ENCODE measurements at regions not wholly inside any gene's neighbourhood (a gene's known extent, or its start where the extent isn't known, plus 50 kb on each side); places are given as distances from the start of the nearest gene placed in this dataset.

DNA sequence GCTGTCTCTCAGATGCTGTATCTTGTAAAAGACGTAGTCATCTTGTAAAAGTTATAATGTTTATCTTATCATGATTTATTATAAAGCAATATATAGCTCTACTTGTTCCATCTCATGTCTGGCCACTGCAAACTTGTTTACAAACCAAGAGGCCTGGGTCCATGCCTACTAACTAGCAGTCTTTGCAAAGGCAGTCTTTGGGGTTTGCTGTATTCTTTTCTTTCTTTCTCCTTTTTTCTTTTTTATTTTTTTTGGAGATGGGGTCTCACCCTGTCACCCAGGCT is 272.6 kb downstream of the GATA3 start:
- WGBS (ENCODE audit: low lambda C conversion rate, missing lambda C conversion rate), result 46% methylated on average over 1 of the region's 1 CpG

DNA sequence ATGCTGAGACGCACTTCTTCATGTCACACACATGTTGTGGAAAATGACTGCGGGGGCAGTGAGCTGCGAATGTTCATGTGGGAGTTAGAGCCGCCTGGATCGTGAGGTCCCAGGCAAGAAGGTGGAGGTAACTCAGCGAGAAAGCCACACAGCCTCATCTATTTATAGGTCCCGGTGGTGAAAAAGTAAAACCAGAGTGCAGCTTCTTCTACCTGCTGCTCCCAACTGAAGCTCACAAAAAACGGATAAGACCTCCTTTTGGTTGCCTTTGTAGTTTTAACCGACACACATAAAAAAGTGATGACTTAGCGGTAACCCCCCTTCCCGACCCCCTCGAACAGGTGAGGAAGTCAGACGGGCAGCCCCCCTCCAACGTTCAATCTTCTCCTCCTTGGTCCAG is 276.9 kb downstream of the GATA3 start:
- Histone ChIP-seq H3K4me3 (no peak overlapping the region), H3K9me2 (replicated peaks; ENCODE audit: insufficient read depth) (no peaks in the 10 kb centered on the region), H3K36me3 (replicated peaks; ENCODE audit: insufficient read depth, low read depth) (no peaks in the 10 kb centered on the region), H3K27me3 (peaks cover 24% of the 10 kb centered on the region), H3K4me2 (no peak overlapping the region), H3K4me1 (ENCODE audit: insufficient read depth) (peaks cover 6% of the 10 kb centered on the region), H3K9me3 (ENCODE audit: low read depth) (no peaks in the 10 kb centered on the region), H3K27ac (no peak overlapping the region), H3K79me2 (no peaks in the 10 kb centered on the region), H2AFZ (no peak overlapping the region), H4K20me1 (ENCODE audit: insufficient read depth, poor library complexity, severe bottlenecking) (no peaks in the 10 kb centered on the region)
- DNase-seq (ENCODE audit: low spot score), result no peak
- TF ChIP-seq EZH2phosphoT487 (IDR thresholded peaks at IDR 0.05; ENCODE audit: low read depth, severe bottlenecking, unreplicated experiment) (no peak), EZH2 (IDR thresholded peaks at IDR 0.05; ENCODE audit: borderline replicate concordance) (no peak)
- TF ChIP-seq, protein P1, sequence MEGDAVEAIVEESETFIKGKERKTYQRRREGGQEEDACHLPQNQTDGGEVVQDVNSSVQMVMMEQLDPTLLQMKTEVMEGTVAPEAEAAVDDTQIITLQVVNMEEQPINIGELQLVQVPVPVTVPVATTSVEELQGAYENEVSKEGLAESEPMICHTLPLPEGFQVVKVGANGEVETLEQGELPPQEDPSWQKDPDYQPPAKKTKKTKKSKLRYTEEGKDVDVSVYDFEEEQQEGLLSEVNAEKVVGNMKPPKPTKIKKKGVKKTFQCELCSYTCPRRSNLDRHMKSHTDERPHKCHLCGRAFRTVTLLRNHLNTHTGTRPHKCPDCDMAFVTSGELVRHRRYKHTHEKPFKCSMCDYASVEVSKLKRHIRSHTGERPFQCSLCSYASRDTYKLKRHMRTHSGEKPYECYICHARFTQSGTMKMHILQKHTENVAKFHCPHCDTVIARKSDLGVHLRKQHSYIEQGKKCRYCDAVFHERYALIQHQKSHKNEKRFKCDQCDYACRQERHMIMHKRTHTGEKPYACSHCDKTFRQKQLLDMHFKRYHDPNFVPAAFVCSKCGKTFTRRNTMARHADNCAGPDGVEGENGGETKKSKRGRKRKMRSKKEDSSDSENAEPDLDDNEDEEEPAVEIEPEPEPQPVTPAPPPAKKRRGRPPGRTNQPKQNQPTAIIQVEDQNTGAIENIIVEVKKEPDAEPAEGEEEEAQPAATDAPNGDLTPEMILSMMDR (IDR thresholded peaks at IDR 0.05; ENCODE audit: poor library complexity), result no peak
- 91% methylated on average over 14 of the region's 14 CpGs for WGBS (ENCODE audit: low lambda C conversion rate, missing lambda C conversion rate)

More for the DNA sequence above, 272.6 kb downstream of the GATA3 start:
- Histone ChIP-seq H3K4me2 (no peak overlapping the region), H3K9me3 (ENCODE audit: low read depth) (no peaks in the 10 kb centered on the region), H3K4me1 (ENCODE audit: insufficient read depth) (peaks cover 3% of the 10 kb centered on the region), H3K27ac (no peak overlapping the region), H3K4me3 (no peak overlapping the region), H3K9me2 (replicated peaks; ENCODE audit: insufficient read depth) (no peaks in the 10 kb centered on the region), H4K20me1 (ENCODE audit: insufficient read depth, poor library complexity, severe bottlenecking) (no peaks in the 10 kb centered on the region), H2AFZ (no peak overlapping the region), H3K27me3 (peaks cover 19% of the 10 kb centered on the region), H3K36me3 (replicated peaks; ENCODE audit: insufficient read depth, low read depth) (no peaks in the 10 kb centered on the region), H3K79me2 (no peaks in the 10 kb centered on the region)
- no peak for DNase-seq (ENCODE audit: low spot score)
- TF ChIP-seq, protein P1 (IDR thresholded peaks at IDR 0.05; ENCODE audit: poor library complexity), result no peak
- TF ChIP-seq EZH2phosphoT487 (IDR thresholded peaks at IDR 0.05; ENCODE audit: low read depth, severe bottlenecking, unreplicated experiment) (no peak), EZH2 (IDR thresholded peaks at IDR 0.05; ENCODE audit: borderline replicate concordance) (no peak)

DNA sequence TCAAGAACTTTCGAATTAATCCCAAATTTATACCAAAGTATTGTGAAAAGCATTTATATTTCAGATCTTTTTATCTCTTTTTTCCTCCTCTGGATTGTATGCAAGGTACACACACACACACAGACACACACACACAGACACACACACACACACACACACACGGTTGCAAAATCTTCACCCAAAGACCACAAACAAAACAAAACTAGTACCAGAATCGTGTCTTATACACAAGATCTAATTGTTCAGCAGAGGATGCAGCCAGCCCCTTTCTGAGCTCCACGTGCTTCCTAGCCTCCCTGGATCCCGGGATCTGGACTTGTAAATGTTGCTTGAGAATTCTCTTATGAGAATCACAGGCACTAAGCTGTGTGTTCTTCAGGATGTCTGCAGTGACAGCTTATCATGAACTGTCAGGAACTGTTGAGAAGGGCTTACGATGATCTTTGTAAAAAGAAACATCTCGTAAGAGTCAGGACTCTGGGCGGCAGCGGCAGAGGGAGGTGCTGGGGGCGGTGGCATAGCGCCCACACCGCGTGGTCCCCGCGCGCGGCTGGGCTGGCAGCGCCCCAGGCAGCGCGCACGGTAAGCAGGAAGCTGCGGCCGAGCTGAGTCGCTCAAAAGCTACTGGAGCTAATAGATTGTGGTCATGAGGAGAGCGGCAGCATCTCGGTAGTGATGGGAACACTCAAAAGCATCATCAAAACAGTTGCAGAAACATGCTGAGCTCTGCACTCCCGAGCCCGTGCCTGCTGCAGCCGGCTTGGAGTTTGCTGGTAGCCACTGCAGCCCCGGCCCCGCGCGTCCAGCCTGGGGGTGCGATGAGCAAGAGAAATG is 277.6 kb downstream of the GATA3 start:
- Histone ChIP-seq H3K9me2 (replicated peaks; ENCODE audit: insufficient read depth) (no peaks in the 10 kb centered on the region), H4K20me1 (ENCODE audit: insufficient read depth, poor library complexity, severe bottlenecking) (no peaks in the 10 kb centered on the region), H3K9me3 (ENCODE audit: low read depth) (no peaks in the 10 kb centered on the region), H3K27me3 (peaks cover 24% of the 10 kb centered on the region), H2AFZ (peak overlapping the region; percentile 35), H3K36me3 (replicated peaks; ENCODE audit: insufficient read depth, low read depth) (no peaks in the 10 kb centered on the region), H3K4me1 (ENCODE audit: insufficient read depth) (peaks cover 6% of the 10 kb centered on the region), H3K4me2 (peak overlapping the region; percentile 90), H3K27ac (no peak overlapping the region), H3K4me3 (peak overlapping the region; percentile 7), H3K79me2 (no peaks in the 10 kb centered on the region)
- WGBS (ENCODE audit: low lambda C conversion rate, missing lambda C conversion rate), result 5% methylated on average over 34 of the region's 34 CpGs
- peak; percentile 63 for DNase-seq (ENCODE audit: low spot score)
- TF ChIP-seq EZH2 (IDR thresholded peaks at IDR 0.05; ENCODE audit: borderline replicate concordance), result no peak
- TF ChIP-seq, protein P1 (IDR thresholded peaks at IDR 0.05; ENCODE audit: poor library complexity), result no peak
- TF ChIP-seq EZH2phosphoT487 (IDR thresholded peaks at IDR 0.05; ENCODE audit: low read depth, severe bottlenecking, unreplicated experiment), result no peak
